SU-DHL-6 (cell line): ENCODE measurements at regions not wholly inside any gene's neighbourhood (a gene's known extent, or its start where the extent isn't known, plus 50 kb on each side); places are given as distances from the start of the nearest gene placed in this dataset.
A peak's percentile ranks its signal among the peaks of the same experiment; 100 is the strongest.

ENCODE experiments used
- H2AFZ ChIP-seq: fragments of 200-600 bp; sonication (generic); 2 replicates; pipeline ENCODE4 v1.6.1; 2014; ENCODE audit warnings: low read depth, mild to moderate bottlenecking, moderate library complexity, mixed read lengths, antibody characterized with exemption, low read length; ENCODE audit not compliant: severe bottlenecking
- H3F3A ChIP-seq: fragments of 200-600 bp; shearing (Covaris generic); 2 replicates; pipeline ENCODE4 v1.6.0; 2016; ENCODE audit warnings: antibody characterized with exemption, mild to moderate bottlenecking; ENCODE audit not compliant: insufficient read depth
- H3K27ac ChIP-seq: fragments of 200-600 bp; sonication (generic); 2 replicates; pipeline ENCODE4 v1.5.1; 2016; ENCODE audit warnings: low read depth, mild to moderate bottlenecking, low read length, moderate library complexity, mixed read lengths
- H3K27me3 ChIP-seq: fragments of 200-600 bp; sonication (generic), shearing (Covaris generic); 2 replicates; pipeline ENCODE4 v1.6.0; 2014; ENCODE audit warnings: mild to moderate bottlenecking, low read length
- H3K36me3 ChIP-seq: fragments of 200-600 bp; sonication (generic); 2 replicates; pipeline ENCODE4 v1.6.1; 2014; ENCODE audit warnings: mild to moderate bottlenecking, low read length, mixed read lengths
- H3K4me2 ChIP-seq: fragments of 300-600, 200-600 bp; shearing (Covaris generic), sonication (generic); 2 replicates; pipeline ENCODE4 v1.6.0; 2014; ENCODE audit warnings: low read length, low read depth, mild to moderate bottlenecking; ENCODE audit not compliant: poor library complexity, severe bottlenecking
- H3K4me3 ChIP-seq: fragments of 200-600 bp; sonication (generic); 2 replicates; pipeline ENCODE4 v1.5.1; 2014; ENCODE audit warnings: antibody characterized with exemption, low read length, mild to moderate bottlenecking, mixed read lengths; ENCODE audit not compliant: insufficient read depth, poor library complexity, severe bottlenecking
- H3K79me2 ChIP-seq: fragments of 200-600 bp; sonication (generic); 2 replicates; pipeline ENCODE4 v1.6.1; 2014; ENCODE audit warnings: mild to moderate bottlenecking, low read length, moderate library complexity; ENCODE audit not compliant: insufficient read depth
- H3K9ac ChIP-seq: fragments of 200-600 bp; sonication (generic); 2 replicates; pipeline ENCODE4 v1.7.0; 2014; ENCODE audit warnings: mild to moderate bottlenecking, low read length
- H3K9me2 ChIP-seq: fragments of 200-600 bp; sonication (generic); replicated peaks from 2 replicates; pipeline ENCODE4 v1.6.1; 2014; ENCODE audit warnings: low read length; ENCODE audit not compliant: insufficient read depth
- H3K9me3 ChIP-seq: fragments of 200-600 bp; sonication (generic); 2 replicates; pipeline ENCODE4 v1.6.1; 2014; ENCODE audit warnings: low read length, mixed read lengths; ENCODE audit not compliant: insufficient read depth
- H4K20me1 ChIP-seq: fragments of 200-600 bp; sonication (generic); 2 replicates; pipeline ENCODE4 v1.6.1; 2014; ENCODE audit warnings: low read depth, mild to moderate bottlenecking, antibody characterized with exemption, low read length, moderate library complexity, mixed read lengths
- CTCF ChIP-seq: fragments of 200-600 bp; sonication (generic); IDR thresholded peaks from one replicate; pipeline ENCODE4 v1.5.1; 2017; ENCODE audit warnings: antibody characterized with exemption, mild to moderate bottlenecking, low read length, moderate library complexity; ENCODE audit not compliant: insufficient read depth, poor library complexity, severe bottlenecking
- EZH2phosphoT487 ChIP-seq: fragments of 200-600 bp; sonication (generic), shearing (Covaris generic); conservative IDR thresholded peaks from 2 replicates; pipeline ENCODE4 v1.6.1; 2018; ENCODE audit warnings: mild to moderate bottlenecking, antibody characterized with exemption, low read length, moderate library complexity, mixed read lengths

- Histone ChIP-seq H3K9me2 (no peaks in the 10 kb centered on the region), H3K27me3 (no peaks in the 10 kb centered on the region), H3K79me2 (no peaks in the 10 kb centered on the region), H3F3A (no peaks in the 10 kb centered on the region), H3K9ac (no peak overlapping the region), H3K36me3 (no peaks in the 10 kb centered on the region), H4K20me1 (no peaks in the 10 kb centered on the region), H2AFZ (no peak overlapping the region), H3K27ac (no peak overlapping the region), H3K9me3 (no peaks in the 10 kb centered on the region), H3K4me3 (no peak overlapping the region), H3K4me2 (no peak overlapping the region)
- TF ChIP-seq CTCF = no peak
Measured at GRCh38 chr6:16948396-16948795, 153.5 kb upstream of the STMND1 start.

GRCh38 chr6:16947375-16948015 is 154.4 kb upstream of the STMND1 start:
- H3K9me3 ChIP-seq = no peaks in the 10 kb centered on the region
- no peak overlapping the region for H2AFZ ChIP-seq
- TF ChIP-seq CTCF = no peak
- TF ChIP-seq EZH2phosphoT487 = 0 out of 2 replicates have a peak, but pooled peaks have one; percentile 33
- H3K27ac ChIP-seq = no peak overlapping the region
- H4K20me1 ChIP-seq = no peaks in the 10 kb centered on the region
- no peaks in the 10 kb centered on the region for H3K36me3 ChIP-seq
- no peaks in the 10 kb centered on the region for H3F3A ChIP-seq
- H3K9ac ChIP-seq = no peak overlapping the region
- H3K9me2 ChIP-seq = no peaks in the 10 kb centered on the region
- H3K79me2 ChIP-seq = no peaks in the 10 kb centered on the region
- no peak overlapping the region for H3K4me2 ChIP-seq
- no peaks in the 10 kb centered on the region for H3K27me3 ChIP-seq
- no peak overlapping the region for H3K4me3 ChIP-seq

GRCh38 chr6:16944596-16944995 is 157.3 kb upstream of the STMND1 start:
- H3K27ac ChIP-seq = no peak overlapping the region
- no peaks in the 10 kb centered on the region for H3F3A ChIP-seq
- no peaks in the 10 kb centered on the region for H3K9me2 ChIP-seq
- H3K4me3 ChIP-seq = no peak overlapping the region
- no peaks in the 10 kb centered on the region for H4K20me1 ChIP-seq
- no peaks in the 10 kb centered on the region for H3K36me3 ChIP-seq
- no peak overlapping the region for H3K4me2 ChIP-seq
- no peaks in the 10 kb centered on the region for H3K79me2 ChIP-seq
- no peaks in the 10 kb centered on the region for H3K9me3 ChIP-seq
- no peak overlapping the region for H2AFZ ChIP-seq
- TF ChIP-seq CTCF (no peak), EZH2phosphoT487 (no peak)
- no peaks in the 10 kb centered on the region for H3K27me3 ChIP-seq
- no peak overlapping the region for H3K9ac ChIP-seq
